SK-N-SH (cell line): ENCODE measurements at regions not wholly inside any gene's neighbourhood (a gene's known extent, or its start where the extent isn't known, plus 50 kb on each side); places are given as distances from the start of the nearest gene placed in this dataset.

Experiments
- CTCF ChIA-PET: fragments of 300-600, 350-600 bp; formaldehyde crosslinking; extraction: SDS; loops from one replicate; lab custom pipeline; 2021; lab: Yijun Ruan, JAX
- POLR2A ChIA-PET: fragments of 350-600 bp; sonication (Branson Sonifier 250); formaldehyde crosslinking; extraction: SDS; loops from one replicate; lab custom pipeline; 2020; ENCODE audit warnings: antibody characterized with exemption, inconsistent platforms; lab: Yijun Ruan, JAX
- DNase-seq: peaks from one replicate; pipeline ENCODE4 v3.0.0; 2012
- H2AFZ ChIP-seq: fragments of 200-600 bp; sonication (generic); 2 replicates; pipeline ENCODE4 v1.8.1; 2016; ENCODE audit warnings: antibody characterized with exemption, mild to moderate bottlenecking, low read depth
- H3F3A ChIP-seq: fragments of 200-600 bp; sonication (generic); replicated peaks from 2 replicates; pipeline ENCODE3; 2016; ENCODE audit warnings: antibody characterized with exemption, mild to moderate bottlenecking; ENCODE audit not compliant: insufficient read depth
- H3K27ac ChIP-seq, 2 experiments: fragments of 200-500 bp in 1 of 2; fragments of 200-600 bp in 1 of 2; sonication (Bioruptor generic) in 1 of 2; sonication (generic), shearing (Covaris generic) in 1 of 2; 2 replicates each; pipeline versions ENCODE4 v1.5.1 to v1.6.1; 2014 to 2016; ENCODE audit warnings: low read depth in 2 of 2, inconsistent platforms in 1 of 2, low read length in 1 of 2, mild to moderate bottlenecking in 1 of 2, mixed read lengths in 1 of 2
- H3K27me3 ChIP-seq: fragments of 200-600 bp; sonication (generic), shearing (Covaris generic); 2 replicates; pipeline ENCODE4 v1.6.1; 2016; ENCODE audit warnings: mixed run types; ENCODE audit not compliant: insufficient read depth
- H3K36me3 ChIP-seq, 2 experiments: fragments of 200-500 bp in 1 of 2; fragments of 200-600 bp in 1 of 2; sonication (Bioruptor generic) in 1 of 2; sonication (generic) in 1 of 2; replicated peaks in 1 of 2; 2 replicates each; pipeline versions ENCODE3 to v1.5.1; 2014 to 2016; ENCODE audit warnings: low read length in 1 of 2, mild to moderate bottlenecking in 1 of 2; ENCODE audit not compliant: insufficient read depth in 2 of 2, control insufficient read depth in 1 of 2
- H3K4me1 ChIP-seq, 2 experiments: fragments of 200-500 bp in 1 of 2; fragments of 200-600 bp in 1 of 2; sonication (Bioruptor generic) in 1 of 2; sonication (generic), shearing (Covaris generic) in 1 of 2; 2 replicates each; pipeline versions ENCODE4 v1.5.1 to v1.6.1; 2014 to 2016; ENCODE audit warnings: low read depth in 1 of 2, low read length in 1 of 2, mixed run types in 1 of 2; ENCODE audit not compliant: insufficient read depth in 2 of 2, control insufficient read depth in 1 of 2
- H3K4me2 ChIP-seq: fragments of 200-600 bp; sonication (generic), shearing (Covaris generic); 2 replicates; pipeline ENCODE4 v1.6.1; 2017; ENCODE audit warnings: mixed run types
- H3K4me3 ChIP-seq, 2 experiments: fragments of 200-500 bp in 1 of 2; fragments of 200-600 bp in 1 of 2; sonication (Bioruptor generic) in 1 of 2; sonication (generic), shearing (Covaris generic) in 1 of 2; 2 replicates each; pipeline versions ENCODE4 v1.5.1 to v1.8.1; 2014 to 2016; ENCODE audit warnings: low read depth in 2 of 2, inconsistent platforms in 1 of 2, low read length in 1 of 2, mild to moderate bottlenecking in 1 of 2, mixed read lengths in 1 of 2, moderate library complexity in 1 of 2
- H3K79me2 ChIP-seq: fragments of 200-600 bp; sonication (generic); 2 replicates; pipeline ENCODE4 v1.8.1; 2017; ENCODE audit warnings: mild to moderate bottlenecking; ENCODE audit not compliant: insufficient read depth
- H3K9ac ChIP-seq: fragments of 200-600 bp; sonication (generic); 2 replicates; pipeline ENCODE4 v1.6.1; 2017; ENCODE audit warnings: mixed run types
- H3K9me2 ChIP-seq: fragments of 200-600 bp; sonication (generic); 2 replicates; pipeline ENCODE4 v1.6.1; 2017; ENCODE audit warnings: mixed run types
- H3K9me3 ChIP-seq: fragments of 200-600 bp; sonication (generic); 2 replicates; pipeline ENCODE4 v1.6.1; 2017; ENCODE audit warnings: mixed run types, mild to moderate bottlenecking, moderate library complexity
- H4K20me1 ChIP-seq: fragments of 200-600 bp; sonication (generic); 2 replicates; pipeline ENCODE4 v1.6.1; 2017; ENCODE audit warnings: mild to moderate bottlenecking, mixed run types; ENCODE audit not compliant: insufficient read depth
- EP300 ChIP-seq, 2 experiments: IDR thresholded peaks; 2 replicates each; pipeline versions ENCODE4 v1.4.0 to v1.6.1; 2012; ENCODE audit warnings: borderline replicate concordance in 1 of 2, low read depth in 1 of 2, low read length in 1 of 2
- EZH2phosphoT487 ChIP-seq: fragments of 200-600 bp; sonication (generic); IDR thresholded peaks from 2 replicates; pipeline ENCODE4 v1.6.1; 2017; ENCODE audit warnings: low read depth, mixed run types, mild to moderate bottlenecking, antibody characterized with exemption, moderate library complexity, borderline replicate concordance
- GABPA ChIP-seq: IDR thresholded peaks from 2 replicates; pipeline ENCODE4 v1.4.0; 2012; ENCODE audit warnings: low read depth, mild to moderate bottlenecking
- GATA2 ChIP-seq: sonication (generic); formaldehyde crosslinking; IDR thresholded peaks from 2 replicates; pipeline ENCODE4 v1.5.0; 2020; ENCODE audit warnings: mild to moderate bottlenecking, missing genetic modification reagents
- MEF2A ChIP-seq: IDR thresholded peaks from 2 replicates; pipeline ENCODE4 v1.4.0; 2012; ENCODE audit warnings: low read depth, borderline replicate concordance
- NFIC ChIP-seq: IDR thresholded peaks from 2 replicates; pipeline ENCODE4 v1.4.0; 2012; ENCODE audit warnings: borderline replicate concordance
- NRF1 ChIP-seq: IDR thresholded peaks from 2 replicates; pipeline ENCODE4 v1.6.1; 2012; ENCODE audit warnings: low read depth, mild to moderate bottlenecking, low read length
- RAD21 ChIP-seq: IDR thresholded peaks from 2 replicates; pipeline ENCODE4 v1.6.1; 2012; ENCODE audit warnings: mild to moderate bottlenecking, low read length
- RCOR1 ChIP-seq: fragments of 150-350 bp; IDR thresholded peaks from 2 replicates; pipeline ENCODE4 v1.6.1; 2017; ENCODE audit warnings: antibody characterized with exemption, low read length
- RFX5 ChIP-seq: IDR thresholded peaks from 2 replicates; pipeline ENCODE4 v1.6.1; 2012; ENCODE audit warnings: mild to moderate bottlenecking, improper control_type of control experiment, low read length
- SIN3A ChIP-seq: IDR thresholded peaks from 2 replicates; pipeline ENCODE4 v1.6.1; 2012; ENCODE audit warnings: low read depth, mild to moderate bottlenecking, low read length, moderate library complexity, borderline replicate concordance
- TAF1 ChIP-seq: IDR thresholded peaks from 2 replicates; pipeline ENCODE4 v1.6.1; 2012; ENCODE audit warnings: low read depth, mild to moderate bottlenecking, low read length, moderate library complexity, borderline replicate concordance
- YY1 ChIP-seq: IDR thresholded peaks from 2 replicates; pipeline ENCODE4 v1.4.0; 2012; ENCODE audit warnings: low read depth, mild to moderate bottlenecking
- WGBS: methylation state at CpG from one replicate; pipeline ENCODE4 v1.1.6; 2017; ENCODE audit warnings: low lambda C conversion rate; 5-methylcytosine and 5-hydroxymethylcytosine counted together
- TF ChIP-seq, protein P1 (sequence below): IDR thresholded peaks from 2 replicates; pipeline ENCODE4; 2012
- TF ChIP-seq, protein P2 (sequence below): IDR thresholded peaks from 2 replicates; pipeline ENCODE4 v1.4.0; 2012; ENCODE audit warnings: low read depth
- TF ChIP-seq, protein P3 (sequence below): IDR thresholded peaks from 2 replicates; pipeline ENCODE4 v1.4.0; 2012; ENCODE audit warnings: low read depth, borderline replicate concordance
- TF ChIP-seq, protein P4 (sequence below): fragments of 150-350 bp; IDR thresholded peaks from 2 replicates; pipeline ENCODE4 v1.6.1; 2017; ENCODE audit warnings: antibody characterized with exemption, low read length, low read depth, borderline replicate concordance

DNA sequence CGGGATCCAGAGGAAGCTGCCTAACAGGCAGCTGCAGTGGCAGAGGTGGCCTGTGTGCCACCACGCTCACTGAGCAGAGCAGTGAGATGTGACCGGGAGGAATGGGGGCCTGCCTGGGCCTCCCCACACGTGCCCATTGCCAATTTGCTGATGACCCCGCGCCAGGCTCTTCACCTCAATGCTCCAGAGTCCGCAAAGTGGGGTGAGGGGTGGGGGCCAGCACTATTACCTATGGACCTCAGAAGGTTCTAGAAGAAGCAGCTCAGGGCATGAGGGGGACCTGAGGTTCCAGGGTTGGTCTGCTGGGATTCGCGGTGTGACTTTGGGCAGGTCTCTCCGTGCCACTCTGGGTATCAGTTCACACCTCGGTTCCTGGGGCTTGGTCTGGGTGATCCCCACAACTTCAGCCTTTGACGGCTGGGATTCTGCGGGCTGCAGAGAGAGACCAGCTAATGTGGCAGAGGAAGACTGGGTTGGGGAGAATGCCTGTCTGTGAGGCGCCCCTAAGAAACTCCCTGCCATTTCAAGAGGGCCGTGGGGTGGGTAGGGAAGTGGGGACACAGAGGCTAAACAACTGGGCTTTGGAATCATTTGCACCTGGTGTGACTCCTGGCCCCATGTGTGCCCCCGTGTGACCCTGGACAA, 231.0 kb upstream of the MVB12B start:
- H3K4me1 ChIP-seq = peaks cover 0 to 2% of the 10 kb centered on the region in 2 experiments; a peak in 1 of 4 replicates
- WGBS = 49% methylated on average over 10 of the region's 16 CpGs
- H3F3A ChIP-seq = no peaks in the 10 kb centered on the region
- TF ChIP-seq NFIC (no peak), RFX5 (no peak), MEF2A (no peak), GATA2 (CRISPR knock-in tag) (no peak), RCOR1 (no peak), NRF1 (no peak), EP300 (IDR thresholded peaks at IDR 0.05; ENCODE audit: borderline replicate concordance in 1 of 2, low read depth in 1 of 2, low read length in 1 of 2) (no peak), RAD21 (no peak), YY1 (no peak), TAF1 (no peak)
- TF ChIP-seq, protein P1, sequence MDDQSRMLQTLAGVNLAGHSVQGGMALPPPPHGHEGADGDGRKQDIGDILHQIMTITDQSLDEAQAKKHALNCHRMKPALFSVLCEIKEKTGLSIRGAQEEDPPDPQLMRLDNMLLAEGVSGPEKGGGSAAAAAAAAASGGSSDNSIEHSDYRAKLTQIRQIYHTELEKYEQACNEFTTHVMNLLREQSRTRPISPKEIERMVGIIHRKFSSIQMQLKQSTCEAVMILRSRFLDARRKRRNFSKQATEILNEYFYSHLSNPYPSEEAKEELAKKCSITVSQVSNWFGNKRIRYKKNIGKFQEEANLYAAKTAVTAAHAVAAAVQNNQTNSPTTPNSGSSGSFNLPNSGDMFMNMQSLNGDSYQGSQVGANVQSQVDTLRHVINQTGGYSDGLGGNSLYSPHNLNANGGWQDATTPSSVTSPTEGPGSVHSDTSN = no peak
- TF ChIP-seq, protein P2, sequence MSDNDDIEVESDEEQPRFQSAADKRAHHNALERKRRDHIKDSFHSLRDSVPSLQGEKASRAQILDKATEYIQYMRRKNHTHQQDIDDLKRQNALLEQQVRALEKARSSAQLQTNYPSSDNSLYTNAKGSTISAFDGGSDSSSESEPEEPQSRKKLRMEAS = no peak
- TF ChIP-seq, protein P3, sequence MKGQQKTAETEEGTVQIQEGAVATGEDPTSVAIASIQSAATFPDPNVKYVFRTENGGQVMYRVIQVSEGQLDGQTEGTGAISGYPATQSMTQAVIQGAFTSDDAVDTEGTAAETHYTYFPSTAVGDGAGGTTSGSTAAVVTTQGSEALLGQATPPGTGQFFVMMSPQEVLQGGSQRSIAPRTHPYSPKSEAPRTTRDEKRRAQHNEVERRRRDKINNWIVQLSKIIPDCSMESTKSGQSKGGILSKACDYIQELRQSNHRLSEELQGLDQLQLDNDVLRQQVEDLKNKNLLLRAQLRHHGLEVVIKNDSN = no peak
- ChIA-PET POLR2A (no interaction called here), CTCF (interaction anchor here (1.5 kb wide), 1 partner anchor 9 kb away, joined by 4 read pairs; no protein-coding TSS in a partner anchor)
- DNase-seq = no peak
- no peaks in the 10 kb centered on the region for H3K27me3 ChIP-seq
- H3K9ac ChIP-seq = no peak overlapping the region
- no peak overlapping the region for H3K4me3 ChIP-seq
- H3K79me2 ChIP-seq = no peaks in the 10 kb centered on the region
- no peak overlapping the region for H3K4me2 ChIP-seq
- H3K9me2 ChIP-seq = no peaks in the 10 kb centered on the region
- H3K27ac ChIP-seq = no peak overlapping the region
- H2AFZ ChIP-seq = no peak overlapping the region
- no peaks in the 10 kb centered on the region for H4K20me1 ChIP-seq
- H3K9me3 ChIP-seq = no peaks in the 10 kb centered on the region
- H3K36me3 ChIP-seq = no peaks in the 10 kb centered on the region

DNA sequence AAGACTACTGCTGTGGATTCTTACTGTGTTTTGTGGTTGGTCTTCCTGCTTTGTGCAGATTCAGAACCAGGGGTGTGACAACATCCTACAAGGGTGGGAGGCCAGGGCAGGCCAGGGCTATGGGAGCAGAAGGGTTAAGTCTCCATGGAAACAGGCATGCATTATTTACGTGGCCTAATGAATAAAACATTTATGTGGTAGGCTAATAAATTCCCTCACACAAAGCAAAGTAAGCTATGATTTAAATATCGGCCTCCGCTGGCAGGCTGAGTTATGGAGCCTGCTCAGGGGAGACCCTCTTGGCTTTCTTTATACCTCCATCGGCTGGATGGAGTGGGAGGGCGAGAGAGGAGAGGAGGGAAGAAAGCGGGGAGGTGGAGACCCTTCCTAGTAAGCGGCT, 230.3 kb upstream of the MVB12B start:
- Histone ChIP-seq H3K9me3 (no peaks in the 10 kb centered on the region), H4K20me1 (no peaks in the 10 kb centered on the region), H3K36me3 (no peaks in the 10 kb centered on the region), H3K4me1 (peaks cover 0 to 2% of the 10 kb centered on the region in 2 experiments; a peak in 1 of 4 replicates), H3K27me3 (no peaks in the 10 kb centered on the region), H3K9ac (no peak overlapping the region), H3K4me3 (no peak overlapping the region), H3K4me2 (no peak overlapping the region), H3K27ac (no peak overlapping the region), H3K9me2 (no peaks in the 10 kb centered on the region), H3F3A (no peaks in the 10 kb centered on the region), H2AFZ (no peak overlapping the region), H3K79me2 (no peaks in the 10 kb centered on the region)
- 47% methylated on average over 7 of the region's 7 CpGs for WGBS
- CTCF ChIA-PET = interaction anchor here (1.5 kb wide), 1 partner anchor 10 kb away, joined by 4 read pairs; no protein-coding TSS in a partner anchor
- POLR2A ChIA-PET = no interaction called here
- TF ChIP-seq EZH2phosphoT487 = no peak
- no peak for TF ChIP-seq GABPA
- no peak for TF ChIP-seq GATA2 (CRISPR knock-in tag)
- TF ChIP-seq, protein P2 = no peak
- TF ChIP-seq SIN3A = no peak
- TF ChIP-seq, protein P1 = no peak
- TF ChIP-seq, protein P4, sequence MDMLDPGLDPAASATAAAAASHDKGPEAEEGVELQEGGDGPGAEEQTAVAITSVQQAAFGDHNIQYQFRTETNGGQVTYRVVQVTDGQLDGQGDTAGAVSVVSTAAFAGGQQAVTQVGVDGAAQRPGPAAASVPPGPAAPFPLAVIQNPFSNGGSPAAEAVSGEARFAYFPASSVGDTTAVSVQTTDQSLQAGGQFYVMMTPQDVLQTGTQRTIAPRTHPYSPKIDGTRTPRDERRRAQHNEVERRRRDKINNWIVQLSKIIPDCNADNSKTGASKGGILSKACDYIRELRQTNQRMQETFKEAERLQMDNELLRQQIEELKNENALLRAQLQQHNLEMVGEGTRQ = no peak
- no peak for TF ChIP-seq EP300 (IDR thresholded peaks at IDR 0.05; ENCODE audit: borderline replicate concordance in 1 of 2, low read depth in 1 of 2, low read length in 1 of 2)
- no peak for DNase-seq
